Pancreas (tissue), 10 donors: ENCODE measurements at regions not wholly inside any gene's neighbourhood (a gene's known extent, or its start where the extent isn't known, plus 50 kb on each side); places are given as distances from the start of the nearest gene placed in this dataset.

ENCODE experiments used
- ATAC-seq, 4 donors: fragments of 200-7000 bp; cut with Tn5 transposase; one replicate each; pipeline versions ENCODE4 v1.8.0 to v1.9.1; 2020; ENCODE audit warnings: mild to moderate bottlenecking in 4 of 4, moderate library complexity in 4 of 4
- DNase-seq, 6 donors: peaks; one replicate each; pipeline ENCODE4 v3.0.0-alpha.2; 2020
- FAIRE-seq: peaks from 2 replicates; lab custom pipeline; 2012; peaks lifted over from hg19 to GRCh38; lab: Jason Lieb, UNC
- H3K27ac ChIP-seq, 4 donors: fragments of 200-600 bp; sonication (generic); 1 replicate in 3 of 4; 2 replicates in 1 of 4; pipeline versions ENCODE4 v1.5.0 to v1.8.0; 2020
- H3K27me3 ChIP-seq, 4 donors: fragments of 200-600 bp; one replicate each; pipeline ENCODE4 v1.8.0; 2021
- H3K36me3 ChIP-seq, 3 donors: fragments of 200-600 bp; sonication (generic) in 1 of 3; one replicate each; pipeline versions ENCODE4 v1.5.0 to v1.8.0; 2020 to 2021
- H3K4me1 ChIP-seq, 3 donors: fragments of 200-600 bp; one replicate each; pipeline ENCODE4 v1.8.0; 2021
- H3K4me3 ChIP-seq, 4 donors: fragments of 200-600 bp; sonication (generic) in 2 of 4; one replicate each; pipeline versions ENCODE4 v1.5.0 to v1.8.0; 2020 to 2021
- H3K9me3 ChIP-seq, 4 donors: fragments of 200-600 bp; one replicate each; pipeline ENCODE4 v1.8.0; 2021
- WGBS, 2 donors: extraction: QIAGEN DNeasy Blood & Tissue Kit; methylation state at CpG; one replicate each; pipeline ENCODE4 v1.1.7; 2013; 5-methylcytosine and 5-hydroxymethylcytosine counted together
- intact Hi-C, 3 donors: fragments of 100-400 bp; cut with DNase I; formaldehyde crosslinking; loops; one replicate each; pipeline versions ENCODE4 v1.11.1 to v1.14.2; 2022
- TF ChIP-seq, protein P1 (sequence below), 4 donors: fragments of 200-600 bp; sonication (generic) in 3 of 4; IDR thresholded peaks; one replicate each; pipeline versions ENCODE4 v1.5.0 to v1.8.0; 2021; ENCODE audit warnings: antibody characterized with exemption in 4 of 4
- donor health status: healthy with polysubstance abuse.
- donor health status: DM: no; HTN: no; CAD: no; lungs with moderate emphysema.
- donor health status: DM: no; HTN: no; CAD: no.
- donor health status: control.
- donor health status: control.
- donor health status: Bipolar disorder and iron deficiency.
- donor health status: DM: yes; HTN: yes; CAD: no.
- donor health status: DM: no; HTN: no; CAD: no.
- donor health status: DM: no; HTN: no; CAD: no.
- donor health status: DM: yes; HTN: yes; CAD: no.

DNA sequence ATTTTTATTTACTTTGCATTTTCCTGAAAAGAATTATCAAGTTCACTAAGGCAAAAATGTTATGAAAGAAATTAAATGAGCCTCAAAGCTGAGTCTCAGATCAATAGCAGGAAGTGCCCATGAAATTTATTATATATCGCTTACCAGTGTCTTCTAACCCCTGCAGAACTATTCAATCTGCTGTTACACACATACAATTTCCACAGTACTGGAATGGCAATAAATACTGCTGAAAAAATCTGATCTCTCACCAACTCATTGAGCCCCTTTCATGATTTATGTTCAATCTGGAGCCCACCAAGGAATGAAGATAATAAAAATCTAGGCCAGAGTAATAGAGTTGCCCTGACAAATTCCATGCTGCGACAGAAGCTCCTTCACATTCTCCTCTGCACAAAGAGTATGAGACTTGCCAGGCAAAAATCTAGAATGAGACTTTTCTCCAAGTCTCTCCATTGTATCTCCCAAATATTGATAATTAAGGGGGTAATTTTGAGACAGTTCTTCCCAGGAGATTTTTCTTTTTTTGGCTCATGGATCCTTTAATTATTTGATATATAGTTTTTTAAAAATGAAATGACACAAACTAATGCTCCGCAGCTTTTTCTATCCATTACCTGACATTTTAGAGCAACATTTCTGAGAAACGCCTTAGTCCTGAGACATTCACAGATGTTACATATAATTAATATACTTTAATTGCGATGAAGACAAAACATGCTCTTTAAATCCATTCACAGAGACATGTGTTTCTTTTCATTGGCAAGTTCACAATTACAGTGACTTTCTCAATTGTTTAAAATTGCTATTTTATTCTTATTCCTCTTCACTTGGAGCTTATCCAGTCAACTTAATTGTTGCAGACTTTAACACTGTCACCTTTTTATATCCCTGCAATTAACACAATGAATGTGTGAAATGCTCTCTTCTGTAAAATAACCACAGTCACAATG, 1020.4 kb downstream of the CBLN2 start:
- no peak for FAIRE-seq
- Histone ChIP-seq H3K9me3 (no peaks in the 10 kb centered on the region), H3K27me3 (no peaks in the 10 kb centered on the region), H3K4me3 (no peak overlapping the region), H3K27ac (no peak overlapping the region), H3K36me3 (no peaks in the 10 kb centered on the region), H3K4me1 (no peaks in the 10 kb centered on the region)
- 54 to 68% methylated on average over 5 of the region's 5 CpGs for WGBS, 2 donors
- intact Hi-C loops: no loop called here
- TF ChIP-seq, protein P1, sequence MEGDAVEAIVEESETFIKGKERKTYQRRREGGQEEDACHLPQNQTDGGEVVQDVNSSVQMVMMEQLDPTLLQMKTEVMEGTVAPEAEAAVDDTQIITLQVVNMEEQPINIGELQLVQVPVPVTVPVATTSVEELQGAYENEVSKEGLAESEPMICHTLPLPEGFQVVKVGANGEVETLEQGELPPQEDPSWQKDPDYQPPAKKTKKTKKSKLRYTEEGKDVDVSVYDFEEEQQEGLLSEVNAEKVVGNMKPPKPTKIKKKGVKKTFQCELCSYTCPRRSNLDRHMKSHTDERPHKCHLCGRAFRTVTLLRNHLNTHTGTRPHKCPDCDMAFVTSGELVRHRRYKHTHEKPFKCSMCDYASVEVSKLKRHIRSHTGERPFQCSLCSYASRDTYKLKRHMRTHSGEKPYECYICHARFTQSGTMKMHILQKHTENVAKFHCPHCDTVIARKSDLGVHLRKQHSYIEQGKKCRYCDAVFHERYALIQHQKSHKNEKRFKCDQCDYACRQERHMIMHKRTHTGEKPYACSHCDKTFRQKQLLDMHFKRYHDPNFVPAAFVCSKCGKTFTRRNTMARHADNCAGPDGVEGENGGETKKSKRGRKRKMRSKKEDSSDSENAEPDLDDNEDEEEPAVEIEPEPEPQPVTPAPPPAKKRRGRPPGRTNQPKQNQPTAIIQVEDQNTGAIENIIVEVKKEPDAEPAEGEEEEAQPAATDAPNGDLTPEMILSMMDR (IDR thresholded peaks at IDR 0.05): no peak
- DNase-seq: no peak
- no peak for ATAC-seq

DNA sequence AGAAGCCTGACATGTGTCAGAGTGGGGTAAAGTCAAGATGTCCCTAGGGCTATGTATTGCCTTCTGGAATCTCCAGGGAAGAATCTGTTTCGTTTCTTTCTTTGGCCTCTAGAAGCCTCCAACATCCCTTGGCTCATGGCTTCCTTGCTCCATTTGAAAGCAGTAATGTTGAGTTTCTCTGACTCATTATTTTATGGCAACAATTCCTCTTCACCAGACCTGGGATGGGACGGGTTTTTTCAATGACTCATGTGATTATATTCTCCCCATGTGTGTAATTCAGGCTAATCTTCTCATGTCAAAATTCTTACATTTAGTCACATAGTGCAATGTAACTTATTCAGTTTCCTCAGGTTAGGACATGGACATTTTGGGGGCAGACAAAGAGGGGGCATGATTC, 1038.6 kb downstream of the CBLN2 start:
- no peak overlapping the region for H3K27ac ChIP-seq
- no peak for FAIRE-seq
- no peaks in the 10 kb centered on the region for H3K27me3 ChIP-seq
- no peak overlapping the region for H3K4me3 ChIP-seq
- ATAC-seq: no peak
- WGBS, 2 donors: 39 to 55% methylated on average over 2 of the region's 2 CpGs
- intact Hi-C loops: no loop called here
- no peak for DNase-seq
- no peaks in the 10 kb centered on the region for H3K36me3 ChIP-seq
- no peaks in the 10 kb centered on the region for H3K9me3 ChIP-seq
- TF ChIP-seq, protein P1 (IDR thresholded peaks at IDR 0.05): no peak
- H3K4me1 ChIP-seq: no peaks in the 10 kb centered on the region

DNA sequence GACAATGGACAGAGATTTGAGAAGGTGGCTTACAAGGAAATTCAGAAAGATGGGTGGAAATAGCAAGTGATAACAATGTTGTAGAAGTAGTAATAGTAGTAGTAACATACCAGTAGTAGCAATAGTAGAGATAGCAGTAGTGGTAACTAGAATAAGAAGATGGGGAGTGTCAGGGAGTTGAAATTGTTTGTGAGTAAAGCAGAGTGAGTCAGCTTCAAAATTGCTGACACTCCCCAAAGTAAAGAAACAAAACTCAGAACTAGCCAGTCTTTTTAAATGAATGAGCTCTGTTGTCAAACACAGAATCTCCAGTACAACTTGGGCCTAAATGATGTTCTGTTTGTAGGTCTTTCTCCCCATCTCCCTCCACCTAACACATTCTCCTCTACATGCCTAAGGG, 1040.9 kb downstream of the CBLN2 start:
- TF ChIP-seq, protein P1 (IDR thresholded peaks at IDR 0.05): no peak
- Histone ChIP-seq H3K9me3 (no peaks in the 10 kb centered on the region), H3K36me3 (no peaks in the 10 kb centered on the region), H3K4me3 (no peak overlapping the region), H3K27ac (no peak overlapping the region), H3K4me1 (no peaks in the 10 kb centered on the region), H3K27me3 (no peaks in the 10 kb centered on the region)
- no peak for FAIRE-seq
- intact Hi-C loops: no loop called here
- no peak for ATAC-seq
- no peak for DNase-seq

DNA sequence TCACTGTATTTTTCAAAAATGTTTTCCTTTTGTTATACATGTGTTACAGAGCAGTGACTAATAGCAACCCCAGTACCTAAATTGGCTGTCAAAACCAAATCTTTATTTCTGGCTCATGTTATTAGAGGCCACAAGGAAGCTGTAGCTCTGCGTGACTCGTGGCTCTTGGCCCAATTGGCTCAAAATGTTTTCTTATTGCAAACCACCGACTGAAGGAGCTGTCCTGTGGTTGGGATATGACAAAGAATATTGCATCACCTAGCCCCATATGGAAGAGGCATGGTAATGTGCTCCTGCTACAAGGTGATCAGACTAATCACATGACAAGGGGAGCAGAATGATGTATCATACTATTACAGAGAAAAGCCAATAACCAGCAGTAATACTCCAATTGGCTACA, 1058.5 kb downstream of the CBLN2 start:
- no peak overlapping the region for H3K27ac ChIP-seq
- 48 to 54% methylated on average over 3 of the region's 3 CpGs for WGBS, 2 donors
- no peak for ATAC-seq
- H3K36me3 ChIP-seq: no peaks in the 10 kb centered on the region
- no peak for DNase-seq
- FAIRE-seq: no peak
- H3K9me3 ChIP-seq: no peaks in the 10 kb centered on the region
- H3K27me3 ChIP-seq: no peaks in the 10 kb centered on the region
- no peak overlapping the region for H3K4me3 ChIP-seq
- intact Hi-C loops: no loop called here
- TF ChIP-seq, protein P1 (IDR thresholded peaks at IDR 0.05): no peak
- H3K4me1 ChIP-seq: no peaks in the 10 kb centered on the region
